ENCODE measurements at regions not wholly inside any gene's neighbourhood (a gene's known extent, or its start where the extent isn't known, plus 50 kb on each side); places are given as distances from the start of the nearest gene placed in this dataset.

DNA sequence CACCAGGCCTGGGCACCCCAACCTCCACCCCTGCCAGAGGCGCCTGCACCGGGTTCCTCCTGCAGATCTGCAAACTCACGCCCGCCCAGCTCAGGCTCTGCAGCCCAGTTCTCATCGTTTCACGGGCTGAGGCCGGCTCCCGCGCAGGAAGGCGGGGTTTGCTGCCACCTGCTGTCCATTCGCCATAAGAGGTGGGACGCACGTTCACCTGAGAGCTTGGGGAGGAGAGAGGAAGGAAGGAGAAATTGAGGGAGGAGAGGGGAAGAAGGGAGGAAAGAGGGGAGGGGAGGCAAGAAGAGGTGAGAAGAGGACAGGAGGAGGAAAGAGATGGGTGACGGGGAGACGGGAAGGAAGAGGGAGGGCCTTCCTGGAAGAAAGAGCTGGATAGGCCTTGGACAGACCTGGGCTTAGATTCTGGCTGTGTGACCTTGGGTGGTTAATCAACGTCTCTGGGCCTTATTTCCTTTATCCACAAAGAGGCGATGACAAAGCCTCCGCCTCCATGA lies 114.5 kb downstream of the ADRA2C start (continued):
- peak; percentile 54; the same call in 1 of the 2 replicates for TF ChIP-seq RB1 (IDR thresholded peaks at IDR 0.05; ENCODE audit: low read depth)
- TF ChIP-seq ILF3 (IDR thresholded peaks at IDR 0.05; ENCODE audit: borderline replicate concordance), result no peak
- TF ChIP-seq, protein P1, sequence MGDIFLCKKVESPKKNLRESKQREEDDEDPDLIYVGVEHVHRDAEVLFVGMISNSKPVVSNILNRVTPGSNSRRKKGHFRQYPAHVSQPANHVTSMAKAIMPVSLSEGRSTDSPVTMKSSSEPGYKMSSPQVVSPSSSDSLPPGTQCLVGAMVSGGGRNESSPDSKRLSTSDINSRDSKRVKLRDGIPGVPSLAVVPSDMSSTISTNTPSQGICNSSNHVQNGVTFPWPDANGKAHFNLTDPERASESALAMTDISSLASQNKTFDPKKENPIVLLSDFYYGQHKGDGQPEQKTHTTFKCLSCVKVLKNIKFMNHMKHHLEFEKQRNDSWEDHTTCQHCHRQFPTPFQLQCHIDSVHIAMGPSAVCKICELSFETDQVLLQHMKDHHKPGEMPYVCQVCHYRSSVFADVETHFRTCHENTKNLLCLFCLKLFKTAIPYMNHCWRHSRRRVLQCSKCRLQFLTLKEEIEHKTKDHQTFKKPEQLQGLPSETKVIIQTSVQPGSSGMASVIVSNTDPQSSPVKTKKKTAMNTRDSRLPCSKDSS (IDR thresholded peaks at IDR 0.05; ENCODE audit: low read depth, partially characterized antibody), result no peak
- no peak for TF ChIP-seq ZNF584 (CRISPR knock-in tag; IDR thresholded peaks at IDR 0.05; ENCODE audit: low read depth)
- TF ChIP-seq CREM (IDR thresholded peaks at IDR 0.05; ENCODE audit: low read depth), result no peak
- TF ChIP-seq KLF16 (IDR thresholded peaks at IDR 0.05), result no peak
- 0 out of 2 replicates have a peak, but pooled peaks have one; percentile 32 for TF ChIP-seq TOE1 (IDR thresholded peaks at IDR 0.05; ENCODE audit: borderline replicate concordance)
- no peak for TF ChIP-seq TOE1 (CRISPR knock-in tag; IDR thresholded peaks at IDR 0.05; ENCODE audit: borderline replicate concordance, low read depth)
- TF ChIP-seq, protein P2, sequence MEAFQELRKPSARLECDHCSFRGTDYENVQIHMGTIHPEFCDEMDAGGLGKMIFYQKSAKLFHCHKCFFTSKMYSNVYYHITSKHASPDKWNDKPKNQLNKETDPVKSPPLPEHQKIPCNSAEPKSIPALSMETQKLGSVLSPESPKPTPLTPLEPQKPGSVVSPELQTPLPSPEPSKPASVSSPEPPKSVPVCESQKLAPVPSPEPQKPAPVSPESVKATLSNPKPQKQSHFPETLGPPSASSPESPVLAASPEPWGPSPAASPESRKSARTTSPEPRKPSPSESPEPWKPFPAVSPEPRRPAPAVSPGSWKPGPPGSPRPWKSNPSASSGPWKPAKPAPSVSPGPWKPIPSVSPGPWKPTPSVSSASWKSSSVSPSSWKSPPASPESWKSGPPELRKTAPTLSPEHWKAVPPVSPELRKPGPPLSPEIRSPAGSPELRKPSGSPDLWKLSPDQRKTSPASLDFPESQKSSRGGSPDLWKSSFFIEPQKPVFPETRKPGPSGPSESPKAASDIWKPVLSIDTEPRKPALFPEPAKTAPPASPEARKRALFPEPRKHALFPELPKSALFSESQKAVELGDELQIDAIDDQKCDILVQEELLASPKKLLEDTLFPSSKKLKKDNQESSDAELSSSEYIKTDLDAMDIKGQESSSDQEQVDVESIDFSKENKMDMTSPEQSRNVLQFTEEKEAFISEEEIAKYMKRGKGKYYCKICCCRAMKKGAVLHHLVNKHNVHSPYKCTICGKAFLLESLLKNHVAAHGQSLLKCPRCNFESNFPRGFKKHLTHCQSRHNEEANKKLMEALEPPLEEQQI (IDR thresholded peaks at IDR 0.05), result no peak
- TF ChIP-seq THRB (CRISPR knock-in tag; conservative IDR thresholded peaks at IDR 0.05), result peak; percentile 47; the same call in 1 of the 2 replicates
- TF ChIP-seq, protein P3, sequence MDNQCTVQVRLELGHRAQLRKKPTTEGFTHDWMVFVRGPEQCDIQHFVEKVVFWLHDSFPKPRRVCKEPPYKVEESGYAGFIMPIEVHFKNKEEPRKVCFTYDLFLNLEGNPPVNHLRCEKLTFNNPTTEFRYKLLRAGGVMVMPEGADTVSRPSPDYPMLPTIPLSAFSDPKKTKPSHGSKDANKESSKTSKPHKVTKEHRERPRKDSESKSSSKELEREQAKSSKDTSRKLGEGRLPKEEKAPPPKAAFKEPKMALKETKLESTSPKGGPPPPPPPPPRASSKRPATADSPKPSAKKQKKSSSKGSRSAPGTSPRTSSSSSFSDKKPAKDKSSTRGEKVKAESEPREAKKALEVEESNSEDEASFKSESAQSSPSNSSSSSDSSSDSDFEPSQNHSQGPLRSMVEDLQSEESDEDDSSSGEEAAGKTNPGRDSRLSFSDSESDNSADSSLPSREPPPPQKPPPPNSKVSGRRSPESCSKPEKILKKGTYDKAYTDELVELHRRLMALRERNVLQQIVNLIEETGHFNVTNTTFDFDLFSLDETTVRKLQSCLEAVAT (IDR thresholded peaks at IDR 0.05), result peak in 1 of 2 experiments; percentile 69; a peak in 1 of 4 replicates
- TF ChIP-seq IRF1 (CRISPR knock-in tag; IDR thresholded peaks at IDR 0.05; ENCODE audit: borderline replicate concordance), result no peak
- peak; percentile 43; the same call in 1 of the 2 replicates for TF ChIP-seq CTBP1 (IDR thresholded peaks at IDR 0.05; ENCODE audit: borderline replicate concordance)
- TF ChIP-seq CC2D1A (IDR thresholded peaks at IDR 0.05), result peak; percentile 60
- TF ChIP-seq ZNF436 (CRISPR knock-in tag; IDR thresholded peaks at IDR 0.05), result no peak

All from K562 (cell line).